GM12878 (cell line): ENCODE measurements at regions not wholly inside any gene's neighbourhood (a gene's known extent, or its start where the extent isn't known, plus 50 kb on each side); places are given as distances from the start of the nearest gene placed in this dataset.

Experiments used
- ATAC-seq: fragments of 200-7000 bp; cut with Tn5 transposase; 3 replicates; pipeline ENCODE4 v1.9.1; 2020; ENCODE audit warnings: mild to moderate bottlenecking, moderate library complexity
- BruUV-seq: library from RNA; stranded (reverse); fragments of 400-500 nt; replicated peaks from 2 replicates; lab custom pipeline; 2021; lab: Mats Ljungman, UMichigan
- CTCF ChIA-PET: fragments of 300-600 bp; sonication (Branson Sonifier 250); formaldehyde crosslinking; extraction: SDS; loops from one replicate; lab custom pipeline; 2021; ENCODE audit warnings: inconsistent platforms; lab: Yijun Ruan, JAX
- POLR2A ChIA-PET: fragments of 350-600 bp; formaldehyde crosslinking; extraction: SDS; loops from one replicate; lab custom pipeline; 2021; ENCODE audit warnings: inconsistent platforms; lab: Charles Lee
- RAD21 ChIA-PET: fragments of 300-600 bp; sonication (Branson Sonifier 250); formaldehyde crosslinking; loops from one replicate; lab custom pipeline; 2023; ENCODE audit warnings: antibody characterized with exemption; ENCODE audit not compliant: unreplicated experiment; lab: Charles Lee
- SMC1A ChIA-PET: fragments of 300-600 bp; sonication (Branson Sonifier 250); formaldehyde crosslinking; loops from one replicate; lab custom pipeline; 2023; ENCODE audit not compliant: unreplicated experiment, uncharacterized antibody; lab: Charles Lee
- DNase-seq: peaks from one replicate; pipeline ENCODE4 v3.0.0-alpha.2; 2011; ENCODE audit warnings: low read depth, low spot score
- FAIRE-seq: peaks from 3 replicates; lab custom pipeline; 2011; peaks lifted over from hg19 to GRCh38; lab: Jason Lieb, UNC
- H2AFZ ChIP-seq: 2 replicates; pipeline ENCODE4 v1.6.0; 2011; ENCODE audit warnings: low read depth, low read length, control low read depth; ENCODE audit not compliant: control insufficient read depth
- H3K27ac ChIP-seq: 2 replicates; pipeline ENCODE4 v1.5.1; 2011; ENCODE audit warnings: control low read depth; ENCODE audit not compliant: control insufficient read depth, insufficient read depth
- H3K27me3 ChIP-seq, 2 experiments: replicated peaks in 1 of 2; 2 replicates each; pipeline versions ENCODE4 v1.6.0 to v1.6.1; 2011; ENCODE audit warnings: low read length in 1 of 2; ENCODE audit not compliant: control insufficient read depth in 2 of 2, insufficient read depth in 2 of 2
- H3K36me3 ChIP-seq, 2 experiments: 2 replicates each; pipeline ENCODE4 v1.5.1; 2011; ENCODE audit warnings: low read length in 1 of 2; ENCODE audit not compliant: control insufficient read depth in 2 of 2, insufficient read depth in 2 of 2
- H3K4me1 ChIP-seq: 2 replicates; pipeline ENCODE4 v1.6.1; 2011; ENCODE audit warnings: mild to moderate bottlenecking, low read length, moderate library complexity, mixed read lengths; ENCODE audit not compliant: control insufficient read depth, insufficient read depth
- H3K4me2 ChIP-seq: 2 replicates; pipeline ENCODE4 v1.6.0; 2011; ENCODE audit warnings: control low read depth; ENCODE audit not compliant: control insufficient read depth, insufficient read depth
- H3K4me3 ChIP-seq: fragments of 200-600 bp; sonication (generic); 2 replicates; pipeline ENCODE4 v1.5.1; 2016
- H3K79me2 ChIP-seq: 2 replicates; pipeline ENCODE4 v1.6.0; 2011; ENCODE audit warnings: low read length; ENCODE audit not compliant: control insufficient read depth, insufficient read depth
- H3K9ac ChIP-seq: 2 replicates; pipeline ENCODE4 v1.8.0; 2011; ENCODE audit warnings: low read length, control low read depth, mixed read lengths; ENCODE audit not compliant: control insufficient read depth, insufficient read depth
- H3K9me3 ChIP-seq: replicated peaks from 3 replicates; pipeline ENCODE4 v1.5.1; 2011; ENCODE audit warnings: mild to moderate bottlenecking, low read length; ENCODE audit not compliant: control insufficient read depth, insufficient read depth
- H4K20me1 ChIP-seq: 2 replicates; pipeline ENCODE4 v1.6.0; 2011; ENCODE audit not compliant: control insufficient read depth, insufficient read depth
- CUX1 ChIP-seq: IDR thresholded peaks from 2 replicates; pipeline ENCODE4 v1.6.1; 2012; ENCODE audit warnings: improper control_type of control experiment, low read depth, low read length; ENCODE audit not compliant: insufficient replicate concordance
- DPF2 ChIP-seq: fragments of 450-650 bp; IDR thresholded peaks from 2 replicates; pipeline ENCODE4 v1.6.1; 2017; ENCODE audit warnings: mild to moderate bottlenecking
- E2F4 ChIP-seq: IDR thresholded peaks from 2 replicates; pipeline ENCODE4 v1.6.1; 2012; ENCODE audit warnings: low read depth, low read length, improper control_type of control experiment
- POU2F2 ChIP-seq: IDR thresholded peaks from 3 replicates; pipeline ENCODE4 v1.6.1; 2011; ENCODE audit warnings: low read depth, mild to moderate bottlenecking, low read length, borderline replicate concordance
- RBBP5 ChIP-seq: fragments of 200-600 bp; sonication (generic); conservative IDR thresholded peaks from 2 replicates; pipeline ENCODE4 v1.6.1; 2016
- RELA ChIP-seq: fragments of 450-650 bp; IDR thresholded peaks from 2 replicates; pipeline ENCODE4 v1.8.0; 2014; ENCODE audit warnings: borderline replicate concordance; ENCODE audit not compliant: partially characterized antibody
- TCF7 ChIP-seq: IDR thresholded peaks from 2 replicates; pipeline ENCODE4 v1.6.1; 2014; ENCODE audit warnings: antibody characterized with exemption, borderline replicate concordance
- ZNF24 ChIP-seq: fragments of 450-650 bp; IDR thresholded peaks from 2 replicates; pipeline ENCODE4 v1.6.1; 2017; ENCODE audit warnings: antibody characterized with exemption, mild to moderate bottlenecking
- ZNF592 ChIP-seq: fragments of 450-650 bp; IDR thresholded peaks from 2 replicates; pipeline ENCODE4 v1.6.1; 2017; ENCODE audit warnings: mild to moderate bottlenecking, moderate library complexity
- ZZZ3 ChIP-seq: IDR thresholded peaks from 2 replicates; pipeline ENCODE4 v1.6.1; 2011; ENCODE audit warnings: low read depth; ENCODE audit not compliant: control insufficient read depth, insufficient read length
- WGBS: methylation state at CpG from one replicate; pipeline ENCODE4 v1.1.6; 2016; ENCODE audit warnings: low lambda C conversion rate; ENCODE audit not compliant: insufficient replicate concordance, insufficient coverage; ENCODE audit errors: missing lambda C conversion rate; 5-methylcytosine and 5-hydroxymethylcytosine counted together
- in situ Hi-C: fragments of 300-500 bp; cut with MboI; formaldehyde crosslinking; loops from 9 replicates; pipeline ENCODE4 v1.14.3; 2018; ENCODE audit warnings: mixed read lengths
- intact Hi-C: fragments of 100-400 bp; cut with micrococcal nuclease; formaldehyde crosslinking; loops from one replicate; pipeline ENCODE4 v1.14.2; 2022; ENCODE audit not compliant: unreplicated experiment

- 45% methylated on average over 12 of the region's 12 CpGs for WGBS
- ChIA-PET POLR2A (interaction anchor here (0.5 to 2.3 kb wide), 6 partner anchors 13 to 933 kb away, joined by 3 to 7 read pairs (median 3); partner anchors contain the start of gene HINFP), SMC1A (interaction anchor here (1.0 to 2.3 kb wide), 4 partner anchors 12 to 22 kb away, joined by 3 to 12 read pairs (median 8); no protein-coding TSS in a partner anchor), CTCF (interaction anchor here (1.0 to 7.2 kb wide), 5 partner anchors 12 to 791 kb away, joined by 3 to 41 read pairs (median 4); no protein-coding TSS in a partner anchor), RAD21 (interaction anchor here (1.1 to 2.2 kb wide), 3 partner anchors 21 to 30 kb away, joined by 4 to 7 read pairs (median 5); no protein-coding TSS in a partner anchor)
- no TSS peak for BruUV-seq
- no peak overlapping the region for H3K4me2 ChIP-seq
- in situ Hi-C loops (no loop called here), intact Hi-C loops (no loop called here)
- H3K27me3 ChIP-seq, result peaks cover 0 to 3% of the 10 kb centered on the region in 2 experiments; a peak in 2 of 4 replicates
- H3K9me3 ChIP-seq, result no peaks in the 10 kb centered on the region
- H3K36me3 ChIP-seq, result no peaks in the 10 kb centered on the region
- no peak overlapping the region for H2AFZ ChIP-seq
- DNase-seq (no peak), ATAC-seq (no peak), FAIRE-seq (no peak)
- H3K27ac ChIP-seq, result no peak overlapping the region
- H4K20me1 ChIP-seq, result no peaks in the 10 kb centered on the region
- H3K4me1 ChIP-seq, result peaks cover 20% of the 10 kb centered on the region
- H3K79me2 ChIP-seq, result no peaks in the 10 kb centered on the region
- no peak overlapping the region for H3K9ac ChIP-seq
- no peak overlapping the region for H3K4me3 ChIP-seq
- TF ChIP-seq DPF2 (no peak), POU2F2 (no peak), ZZZ3 (no peak), RBBP5 (no peak), TCF7 (no peak), ZNF592 (no peak), E2F4 (no peak), CUX1 (no peak), RELA (no peak), ZNF24 (no peak)
Observed at GRCh38 chr11:119511614-119512306, 88.8 kb upstream of the THY1 start.
